ENCODE measurements at regions not wholly inside any gene's neighbourhood (a gene's known extent, or its start where the extent isn't known, plus 50 kb on each side); places are given as distances from the start of the nearest gene placed in this dataset.

GRCh38 chr17:13996748-13997147 lies 72.6 kb upstream of the COX10 start:
- Mint-ChIP-seq H3K27me3 (no peaks in the 10 kb centered on the region), H3K27ac (no peak overlapping the region), H3K4me1 (ENCODE audit: low read depth) (no peaks in the 10 kb centered on the region), H3K9me3 (peaks cover 10% of the 10 kb centered on the region), H3K36me3 (peaks cover 6% of the 10 kb centered on the region), H3K4me3 (no peak overlapping the region)
- DNase-seq = no peak
- CTCF ChIA-PET = no interaction called here
- intact Hi-C loops (cut with micrococcal nuclease) = no loop called here
- POLR2A ChIA-PET = no interaction called here

GRCh38 chr17:14004927-14005620 lies 64.2 kb upstream of the COX10 start:
- Mint-ChIP-seq H3K4me1 (ENCODE audit: low read depth) (no peaks in the 10 kb centered on the region), H3K27ac (no peak overlapping the region), H3K4me3 (no peak overlapping the region), H3K27me3 (no peaks in the 10 kb centered on the region), H3K9me3 (peaks cover 10% of the 10 kb centered on the region), H3K36me3 (peaks cover 10% of the 10 kb centered on the region)
- CTCF ChIA-PET = no interaction called here
- no peak for DNase-seq
- POLR2A ChIA-PET = no interaction called here
- intact Hi-C loops (cut with micrococcal nuclease) = no loop called here

- DNase-seq = no peak
- H3K4me3 Mint-ChIP-seq = no peak overlapping the region
- ChIA-PET POLR2A (no interaction called here), CTCF (no interaction called here)
- H3K36me3 Mint-ChIP-seq = peaks cover 6% of the 10 kb centered on the region
- H3K27ac Mint-ChIP-seq = no peak overlapping the region
- intact Hi-C loops (cut with micrococcal nuclease) = no loop called here
- no peaks in the 10 kb centered on the region for H3K9me3 Mint-ChIP-seq
- no peaks in the 10 kb centered on the region for H3K27me3 Mint-ChIP-seq
- H3K4me1 Mint-ChIP-seq (ENCODE audit: low read depth) = no peaks in the 10 kb centered on the region
These were observed 62.9 kb upstream of the COX10 start for GRCh38 chr17:14006249-14006942.

- no peak for DNase-seq
- Mint-ChIP-seq H3K4me1 (ENCODE audit: low read depth) (no peaks in the 10 kb centered on the region), H3K36me3 (peaks cover 4% of the 10 kb centered on the region), H3K27me3 (no peaks in the 10 kb centered on the region), H3K27ac (no peak overlapping the region), H3K4me3 (no peak overlapping the region), H3K9me3 (no peaks in the 10 kb centered on the region)
- ChIA-PET POLR2A (no interaction called here), CTCF (no interaction called here)
- intact Hi-C loops (cut with micrococcal nuclease) = no loop called here
These were observed 61.4 kb upstream of the COX10 start for GRCh38 chr17:14007951-14008350.

GRCh38 chr17:14011036-14011692 lies 58.1 kb upstream of the COX10 start:
- no peak for DNase-seq
- no peaks in the 10 kb centered on the region for H3K9me3 Mint-ChIP-seq
- H3K27me3 Mint-ChIP-seq = peaks cover 1% of the 10 kb centered on the region
- no peak overlapping the region for H3K4me3 Mint-ChIP-seq
- CTCF ChIA-PET = no interaction called here
- H3K27ac Mint-ChIP-seq = no peak overlapping the region
- intact Hi-C loops (cut with micrococcal nuclease) = no loop called here
- POLR2A ChIA-PET = no interaction called here
- H3K36me3 Mint-ChIP-seq = peaks cover 4% of the 10 kb centered on the region
- H3K4me1 Mint-ChIP-seq (ENCODE audit: low read depth) = no peaks in the 10 kb centered on the region

GRCh38 chr17:14011740-14012405 lies 57.4 kb upstream of the COX10 start:
- intact Hi-C loops (cut with micrococcal nuclease) = no loop called here
- POLR2A ChIA-PET = no interaction called here
- no peak for DNase-seq
- Mint-ChIP-seq H3K4me1 (ENCODE audit: low read depth) (no peaks in the 10 kb centered on the region), H3K4me3 (no peak overlapping the region), H3K9me3 (no peaks in the 10 kb centered on the region), H3K36me3 (peaks cover 4% of the 10 kb centered on the region), H3K27me3 (peaks cover 1% of the 10 kb centered on the region), H3K27ac (no peak overlapping the region)
- CTCF ChIA-PET = no interaction called here

- Mint-ChIP-seq H3K27me3 (peaks cover 1% of the 10 kb centered on the region), H3K27ac (no peak overlapping the region), H3K9me3 (no peaks in the 10 kb centered on the region), H3K4me3 (no peak overlapping the region), H3K4me1 (ENCODE audit: low read depth) (peaks cover 11% of the 10 kb centered on the region), H3K36me3 (no peaks in the 10 kb centered on the region)
- ChIA-PET CTCF (interaction anchor here (0.9 kb wide), 1 partner anchor 912 kb away, joined by 4 read pairs; no protein-coding TSS in a partner anchor), POLR2A (no interaction called here)
- intact Hi-C loops (cut with micrococcal nuclease) = loop anchor here (5.0 kb wide), 1 partner anchor 188 kb away; no protein-coding TSS in a partner anchor
- DNase-seq = no peak
These were observed 54.6 kb upstream of the COX10 start for GRCh38 chr17:14014657-14015056.

- Mint-ChIP-seq H3K4me1 (ENCODE audit: low read depth) (peaks cover 15% of the 10 kb centered on the region), H3K36me3 (no peaks in the 10 kb centered on the region), H3K4me3 (no peak overlapping the region), H3K27me3 (peaks cover 1% of the 10 kb centered on the region), H3K9me3 (no peaks in the 10 kb centered on the region), H3K27ac (no peak overlapping the region)
- ChIA-PET CTCF (interaction anchor here (0.9 kb wide), 1 partner anchor 911 kb away, joined by 4 read pairs; no protein-coding TSS in a partner anchor), POLR2A (no interaction called here)
- intact Hi-C loops (cut with micrococcal nuclease) = loop anchor here (5.0 kb wide), 1 partner anchor 187 kb away; no protein-coding TSS in a partner anchor
- no peak for DNase-seq
These were observed 54.0 kb upstream of the COX10 start for GRCh38 chr17:14015271-14015670.

GRCh38 chr17:14016858-14017257 lies 52.4 kb upstream of the COX10 start:
- ChIA-PET CTCF (no interaction called here), POLR2A (no interaction called here)
- Mint-ChIP-seq H3K9me3 (no peaks in the 10 kb centered on the region), H3K4me1 (ENCODE audit: low read depth) (peaks cover 18% of the 10 kb centered on the region), H3K36me3 (no peaks in the 10 kb centered on the region), H3K4me3 (no peak overlapping the region), H3K27ac (no peak overlapping the region), H3K27me3 (peaks cover 1% of the 10 kb centered on the region)
- intact Hi-C loops (cut with micrococcal nuclease) = loop anchor here (5.0 kb wide), 1 partner anchor 185 kb away; no protein-coding TSS in a partner anchor
- DNase-seq = no peak

GRCh38 chr17:14019186-14019956 lies 49.9 kb upstream of the COX10 start:
- H3K9me3 Mint-ChIP-seq = no peaks in the 10 kb centered on the region
- no peak overlapping the region for H3K4me3 Mint-ChIP-seq
- POLR2A ChIA-PET = no interaction called here
- CTCF ChIA-PET = no interaction called here
- intact Hi-C loops (cut with micrococcal nuclease) = loop anchor here (5.0 kb wide), 1 partner anchor 183 kb away; no protein-coding TSS in a partner anchor
- no peaks in the 10 kb centered on the region for H3K27me3 Mint-ChIP-seq
- DNase-seq = peak; percentile 52
- no peak overlapping the region for H3K27ac Mint-ChIP-seq
- peaks cover 18% of the 10 kb centered on the region for H3K4me1 Mint-ChIP-seq (ENCODE audit: low read depth)
- no peaks in the 10 kb centered on the region for H3K36me3 Mint-ChIP-seq
